ENCODE measurements at regions not wholly inside any gene's neighbourhood (a gene's known extent, or its start where the extent isn't known, plus 50 kb on each side); places are given as distances from the start of the nearest gene placed in this dataset.
A peak's percentile ranks its signal among the peaks of the same experiment; 100 is the strongest.

GRCh38 chr16:59039066-59039720 lies 305.1 kb upstream of the GOT2 start:
- peaks cover 8% of the 10 kb centered on the region for H3K9me3 Mint-ChIP-seq (ENCODE audit: unreplicated experiment)
- no peak for DNase-seq (ENCODE audit: unreplicated experiment)
- no peak overlapping the region for H3K27ac Mint-ChIP-seq (ENCODE audit: low read depth, unreplicated experiment)
- no peak overlapping the region for H3K4me3 Mint-ChIP-seq (ENCODE audit: unreplicated experiment)
- POLR2A ChIA-PET = no interaction called here
- TF ChIP-seq CTCF (IDR thresholded peaks at IDR 0.05; ENCODE audit: unreplicated experiment) = no peak
- peaks cover 11% of the 10 kb centered on the region for H3K27me3 Mint-ChIP-seq (ENCODE audit: insufficient read depth, unreplicated experiment)
- H3K36me3 Mint-ChIP-seq (ENCODE audit: insufficient read depth, unreplicated experiment) = no peaks in the 10 kb centered on the region
- H3K4me1 Mint-ChIP-seq (ENCODE audit: insufficient read depth, unreplicated experiment) = no peaks in the 10 kb centered on the region
- CTCF ChIA-PET = interaction anchor here (0.7 kb wide), 1 partner anchor 862 kb away, joined by 3 read pairs; no protein-coding TSS in a partner anchor
- intact Hi-C loops (cut with micrococcal nuclease) = no loop called here
- no TSS peak for BruUV-seq (replicated peaks)

DNA sequence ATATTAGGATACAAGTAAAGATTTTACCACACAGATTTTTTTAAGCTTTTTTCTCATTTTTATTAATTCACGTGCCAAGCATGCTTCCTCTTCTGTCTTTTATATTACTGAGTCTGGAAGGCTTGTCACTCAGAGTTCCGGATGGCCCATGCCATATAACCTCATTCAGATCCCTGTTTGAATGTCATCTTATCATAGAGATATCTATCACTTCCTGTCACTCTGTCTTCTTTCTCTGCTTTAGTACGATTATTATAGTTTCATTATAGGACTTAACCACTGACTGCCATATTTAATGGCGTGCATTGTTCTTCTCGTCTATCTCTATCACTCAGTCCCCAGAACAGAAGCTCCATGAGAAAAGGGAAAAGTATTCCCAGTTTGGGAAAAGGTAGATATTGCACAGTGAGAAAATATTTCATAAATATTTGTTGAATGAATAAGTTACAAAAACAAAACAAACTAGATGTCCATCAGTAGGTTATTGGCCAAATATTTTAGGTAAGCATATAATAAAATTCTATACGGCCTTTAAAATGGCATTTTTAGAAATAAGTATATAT lies 296.9 kb upstream of the GOT2 start:
- POLR2A ChIA-PET = no interaction called here
- no peaks in the 10 kb centered on the region for H3K36me3 Mint-ChIP-seq (ENCODE audit: insufficient read depth, unreplicated experiment)
- intact Hi-C loops (cut with micrococcal nuclease) = no loop called here
- H3K9me3 Mint-ChIP-seq (ENCODE audit: unreplicated experiment) = no peaks in the 10 kb centered on the region
- no peak overlapping the region for H3K27ac Mint-ChIP-seq (ENCODE audit: low read depth, unreplicated experiment)
- H3K27me3 Mint-ChIP-seq (ENCODE audit: insufficient read depth, unreplicated experiment) = no peaks in the 10 kb centered on the region
- TF ChIP-seq CTCF (IDR thresholded peaks at IDR 0.05; ENCODE audit: unreplicated experiment) = no peak
- CTCF ChIA-PET = no interaction called here
- no peak for DNase-seq (ENCODE audit: unreplicated experiment)
- BruUV-seq (replicated peaks) = no TSS peak
- no peaks in the 10 kb centered on the region for H3K4me1 Mint-ChIP-seq (ENCODE audit: insufficient read depth, unreplicated experiment)
- H3K4me3 Mint-ChIP-seq (ENCODE audit: unreplicated experiment) = no peak overlapping the region

GRCh38 chr16:59021751-59022150 lies 287.6 kb upstream of the GOT2 start:
- TF ChIP-seq CTCF (IDR thresholded peaks at IDR 0.05; ENCODE audit: unreplicated experiment) = no peak
- DNase-seq (ENCODE audit: unreplicated experiment) = peak; percentile 1
- Mint-ChIP-seq H3K36me3 (ENCODE audit: insufficient read depth, unreplicated experiment) (no peaks in the 10 kb centered on the region), H3K27ac (ENCODE audit: low read depth, unreplicated experiment) (no peak overlapping the region), H3K9me3 (ENCODE audit: unreplicated experiment) (peaks cover 23% of the 10 kb centered on the region), H3K4me1 (ENCODE audit: insufficient read depth, unreplicated experiment) (peaks cover 10% of the 10 kb centered on the region), H3K27me3 (ENCODE audit: insufficient read depth, unreplicated experiment) (no peaks in the 10 kb centered on the region), H3K4me3 (ENCODE audit: unreplicated experiment) (no peak overlapping the region)
- CTCF ChIA-PET = no interaction called here
- POLR2A ChIA-PET = no interaction called here
- intact Hi-C loops (cut with micrococcal nuclease) = no loop called here
- BruUV-seq (replicated peaks) = no TSS peak

- no peak for TF ChIP-seq CTCF (IDR thresholded peaks at IDR 0.05; ENCODE audit: unreplicated experiment)
- Mint-ChIP-seq H3K4me3 (ENCODE audit: unreplicated experiment) (no peak overlapping the region), H3K36me3 (ENCODE audit: insufficient read depth, unreplicated experiment) (no peaks in the 10 kb centered on the region), H3K9me3 (ENCODE audit: unreplicated experiment) (no peaks in the 10 kb centered on the region), H3K27me3 (ENCODE audit: insufficient read depth, unreplicated experiment) (no peaks in the 10 kb centered on the region), H3K27ac (ENCODE audit: low read depth, unreplicated experiment) (no peak overlapping the region), H3K4me1 (ENCODE audit: insufficient read depth, unreplicated experiment) (no peaks in the 10 kb centered on the region)
- CTCF ChIA-PET = interaction anchor here (0.7 kb wide), 1 partner anchor 16 kb away, joined by 3 read pairs; no protein-coding TSS in a partner anchor
- intact Hi-C loops (cut with micrococcal nuclease) = no loop called here
- BruUV-seq (replicated peaks) = no TSS peak
- POLR2A ChIA-PET = no interaction called here
- no peak for DNase-seq (ENCODE audit: unreplicated experiment)
These were observed 279.8 kb upstream of the GOT2 start for GRCh38 chr16:59013930-59014329.
